Fibroblast of lung (primary cell): ENCODE measurements at regions not wholly inside any gene's neighbourhood (a gene's known extent, or its start where the extent isn't known, plus 50 kb on each side); places are given as distances from the start of the nearest gene placed in this dataset.

ENCODE experiments used
- DNase-seq, 2 donors: peaks; one replicate each; pipeline versions ENCODE4 v3.0.0 to v3.0.0-alpha.2; 2010; ENCODE audit warnings: low read depth in 2 of 2
- H2AFZ ChIP-seq: 2 replicates; pipeline ENCODE4 v1.5.1; 2012; ENCODE audit warnings: low read length, control low read depth, inconsistent platforms
- H3K27ac ChIP-seq: 2 replicates; pipeline ENCODE4 v1.5.1; 2011; ENCODE audit warnings: low read length, control low read depth; ENCODE audit not compliant: insufficient read depth
- H3K27me3 ChIP-seq: 2 replicates; pipeline ENCODE4 v1.5.1; 2011; ENCODE audit warnings: mild to moderate bottlenecking, low read length; ENCODE audit not compliant: control insufficient read depth, insufficient read depth
- H3K36me3 ChIP-seq: 2 replicates; pipeline ENCODE4 v1.5.1; 2011; ENCODE audit warnings: low read length; ENCODE audit not compliant: control insufficient read depth, insufficient read depth
- H3K4me1 ChIP-seq: 2 replicates; pipeline ENCODE4 v1.5.1; 2011; ENCODE audit warnings: low read length; ENCODE audit not compliant: control insufficient read depth, insufficient read depth; ENCODE audit errors: extremely low read depth
- H3K4me2 ChIP-seq: 2 replicates; pipeline ENCODE4 v1.5.1; 2011; ENCODE audit warnings: low read length, control low read depth; ENCODE audit not compliant: insufficient read depth; ENCODE audit errors: extremely low read depth
- H3K4me3 ChIP-seq, 4 experiments: fragments of 200-600 bp in 1 of 4; sonication (generic) in 1 of 4; replicated peaks in 1 of 4; 2 replicates each; pipeline ENCODE4 v1.5.1; 2011 to 2016; ENCODE audit warnings: low read length in 4 of 4, low read depth in 3 of 4, mild to moderate bottlenecking in 3 of 4, control low read depth in 2 of 4, inconsistent platforms in 1 of 4, mixed read lengths in 1 of 4; ENCODE audit not compliant: insufficient read depth in 1 of 4; ENCODE audit errors: control extremely low read depth in 1 of 4
- H3K79me2 ChIP-seq: 2 replicates; pipeline ENCODE4 v1.5.1; 2012; ENCODE audit warnings: mild to moderate bottlenecking, low read length, inconsistent platforms; ENCODE audit not compliant: control insufficient read depth, insufficient read depth
- H3K9ac ChIP-seq: 2 replicates; pipeline ENCODE4 v1.5.1; 2011; ENCODE audit warnings: mild to moderate bottlenecking, low read length, control low read depth; ENCODE audit not compliant: insufficient read depth
- H3K9me3 ChIP-seq: 2 replicates; pipeline ENCODE4 v1.5.1; 2012; ENCODE audit warnings: low read depth, low read length; ENCODE audit not compliant: control insufficient read depth, insufficient read depth
- H4K20me1 ChIP-seq: 2 replicates; pipeline ENCODE4 v1.5.1; 2011; ENCODE audit warnings: low read length; ENCODE audit not compliant: control insufficient read depth, insufficient read depth; ENCODE audit errors: extremely low read depth
- EZH2 ChIP-seq: IDR thresholded peaks from 2 replicates; pipeline ENCODE4 v1.5.1; 2012; ENCODE audit warnings: low read length, control low read depth, mild to moderate bottlenecking; ENCODE audit errors: missing control alignments
- TF ChIP-seq, protein P1 (sequence below), 2 donors: IDR thresholded peaks in 1 of 2; conservative IDR thresholded peaks in 1 of 2; 1 replicate in 1 of 2; 2 replicates in 1 of 2; pipeline ENCODE4 v1.5.1; 2011 to 2012; ENCODE audit warnings: low read length in 2 of 2, control low read depth in 1 of 2, inconsistent platforms in 1 of 2, low read depth in 1 of 2, mild to moderate bottlenecking in 1 of 2

DNA sequence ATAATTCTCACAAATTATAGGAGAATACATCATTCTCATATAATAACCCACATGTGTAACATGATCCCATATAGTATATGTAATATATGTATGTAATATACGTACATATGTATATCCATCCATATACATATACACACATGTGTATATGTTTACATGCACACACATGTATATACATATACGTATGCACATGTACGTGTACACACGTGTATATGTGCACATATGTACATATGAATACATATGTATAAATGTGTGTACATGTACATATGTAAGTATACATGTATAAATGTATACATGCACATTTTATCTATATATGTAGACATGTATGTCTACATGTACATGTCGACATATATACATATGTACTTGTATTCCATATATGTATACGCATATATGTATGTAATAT, 288.8 kb downstream of the NPIPA8 start:
- DNase-seq: no peak
- H3K9ac ChIP-seq: no peak overlapping the region
- TF ChIP-seq, protein P1, sequence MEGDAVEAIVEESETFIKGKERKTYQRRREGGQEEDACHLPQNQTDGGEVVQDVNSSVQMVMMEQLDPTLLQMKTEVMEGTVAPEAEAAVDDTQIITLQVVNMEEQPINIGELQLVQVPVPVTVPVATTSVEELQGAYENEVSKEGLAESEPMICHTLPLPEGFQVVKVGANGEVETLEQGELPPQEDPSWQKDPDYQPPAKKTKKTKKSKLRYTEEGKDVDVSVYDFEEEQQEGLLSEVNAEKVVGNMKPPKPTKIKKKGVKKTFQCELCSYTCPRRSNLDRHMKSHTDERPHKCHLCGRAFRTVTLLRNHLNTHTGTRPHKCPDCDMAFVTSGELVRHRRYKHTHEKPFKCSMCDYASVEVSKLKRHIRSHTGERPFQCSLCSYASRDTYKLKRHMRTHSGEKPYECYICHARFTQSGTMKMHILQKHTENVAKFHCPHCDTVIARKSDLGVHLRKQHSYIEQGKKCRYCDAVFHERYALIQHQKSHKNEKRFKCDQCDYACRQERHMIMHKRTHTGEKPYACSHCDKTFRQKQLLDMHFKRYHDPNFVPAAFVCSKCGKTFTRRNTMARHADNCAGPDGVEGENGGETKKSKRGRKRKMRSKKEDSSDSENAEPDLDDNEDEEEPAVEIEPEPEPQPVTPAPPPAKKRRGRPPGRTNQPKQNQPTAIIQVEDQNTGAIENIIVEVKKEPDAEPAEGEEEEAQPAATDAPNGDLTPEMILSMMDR (conservative IDR thresholded peaks at IDR 0.05 in 1 of 2, IDR thresholded peaks at IDR 0.05 in 1 of 2; ENCODE audit: low read depth in 1 of 2, low read length in 2 of 2): no peak
- no peak for TF ChIP-seq EZH2

DNA sequence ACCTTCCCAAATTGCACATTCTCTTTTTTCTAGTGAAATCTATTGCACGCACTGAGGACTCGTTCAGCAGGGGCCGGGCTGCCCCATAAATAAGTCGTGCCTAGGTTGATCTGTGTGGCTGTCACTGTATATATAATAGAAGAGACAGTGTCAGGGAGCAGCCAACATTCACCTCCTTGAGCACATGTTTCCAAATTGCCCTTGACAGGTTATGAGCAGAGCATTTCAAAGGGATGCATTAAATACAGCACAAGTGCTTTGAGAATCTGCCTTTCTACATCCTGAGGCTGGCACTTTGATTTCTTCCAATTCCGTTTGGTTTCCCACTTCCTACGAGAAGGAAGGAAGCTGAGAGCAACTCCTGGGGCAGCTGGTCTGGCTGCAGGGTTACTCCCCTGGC, 291.2 kb downstream of the NPIPA8 start:
- TF ChIP-seq, protein P1 (conservative IDR thresholded peaks at IDR 0.05 in 1 of 2, IDR thresholded peaks at IDR 0.05 in 1 of 2; ENCODE audit: low read depth in 1 of 2, low read length in 2 of 2): no peak
- H3K27me3 ChIP-seq: no peaks in the 10 kb centered on the region
- no peaks in the 10 kb centered on the region for H3K79me2 ChIP-seq
- no peak overlapping the region for H3K27ac ChIP-seq
- no peak overlapping the region for H3K4me2 ChIP-seq
- H3K9ac ChIP-seq: no peak overlapping the region
- no peaks in the 10 kb centered on the region for H3K9me3 ChIP-seq
- no peaks in the 10 kb centered on the region for H3K4me1 ChIP-seq
- H2AFZ ChIP-seq: no peak overlapping the region
- no peak for DNase-seq
- no peak overlapping the region for H3K4me3 ChIP-seq
- no peaks in the 10 kb centered on the region for H3K36me3 ChIP-seq
- H4K20me1 ChIP-seq: no peaks in the 10 kb centered on the region

More for the DNA sequence above, 288.8 kb downstream of the NPIPA8 start:
- Histone ChIP-seq H3K9me3 (no peaks in the 10 kb centered on the region), H2AFZ (no peak overlapping the region), H3K4me1 (no peaks in the 10 kb centered on the region), H3K4me2 (no peak overlapping the region), H3K27ac (no peak overlapping the region), H4K20me1 (no peaks in the 10 kb centered on the region), H3K4me3 (no peak overlapping the region), H3K27me3 (no peaks in the 10 kb centered on the region), H3K36me3 (no peaks in the 10 kb centered on the region), H3K79me2 (no peaks in the 10 kb centered on the region)

DNA sequence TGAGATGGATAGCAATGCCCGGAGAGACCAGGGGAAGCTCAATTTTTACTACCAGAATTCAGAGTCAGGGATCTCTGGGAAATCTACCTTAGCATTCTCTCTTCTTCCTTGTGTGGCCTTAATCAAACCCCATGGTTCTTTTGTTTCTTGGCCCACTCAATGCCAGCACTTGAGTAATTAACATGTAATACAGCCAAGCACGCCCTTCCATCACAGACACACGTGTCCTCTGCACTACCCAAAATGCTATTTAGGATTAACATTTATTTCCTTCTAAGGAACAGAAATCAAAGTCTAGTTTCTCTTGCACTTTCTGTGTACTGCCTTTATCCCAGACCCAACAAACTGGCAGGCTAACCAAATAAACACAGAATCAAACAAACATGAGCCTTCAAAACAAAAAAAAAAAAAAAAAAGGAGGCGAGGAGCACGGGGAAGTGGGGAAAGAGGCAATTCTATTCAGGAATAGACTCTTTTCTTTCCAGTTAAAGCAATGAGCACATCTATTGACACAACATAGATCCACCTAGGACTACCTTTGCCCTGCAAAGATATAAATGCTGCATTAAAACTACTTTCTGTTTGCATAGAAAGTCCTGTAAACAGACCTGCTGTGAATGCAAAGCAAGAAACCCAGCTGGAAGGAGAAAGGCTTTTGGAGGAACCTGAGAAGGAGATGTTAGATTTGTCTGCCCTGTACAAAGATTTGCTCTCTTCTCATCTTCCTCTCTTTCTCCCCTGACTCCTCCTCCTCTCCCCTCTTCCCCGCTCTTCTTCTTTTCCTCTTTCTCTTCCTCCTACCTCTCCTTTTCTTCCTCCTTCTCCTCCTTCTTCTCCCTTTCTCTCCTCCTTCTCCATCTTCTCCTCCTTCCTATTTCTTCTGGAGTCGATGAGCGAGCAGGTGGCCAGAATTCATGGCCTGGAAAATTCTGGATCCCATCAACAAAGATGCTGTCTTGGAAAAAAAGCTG, 294.4 kb downstream of the NPIPA8 start:
- Histone ChIP-seq H3K4me2 (no peak overlapping the region), H3K36me3 (no peaks in the 10 kb centered on the region), H3K9me3 (no peaks in the 10 kb centered on the region), H3K27me3 (no peaks in the 10 kb centered on the region), H3K4me3 (no peak overlapping the region), H2AFZ (no peak overlapping the region), H3K4me1 (no peaks in the 10 kb centered on the region), H3K9ac (no peak overlapping the region), H3K79me2 (no peaks in the 10 kb centered on the region), H3K27ac (no peak overlapping the region), H4K20me1 (no peaks in the 10 kb centered on the region)
- DNase-seq: no peak
- no peak for TF ChIP-seq EZH2
- TF ChIP-seq, protein P1 (conservative IDR thresholded peaks at IDR 0.05 in 1 of 2, IDR thresholded peaks at IDR 0.05 in 1 of 2; ENCODE audit: low read depth in 1 of 2, low read length in 2 of 2): no peak
